ENCODE measurements at regions not wholly inside any gene's neighbourhood (a gene's known extent, or its start where the extent isn't known, plus 50 kb on each side); places are given as distances from the start of the nearest gene placed in this dataset.

DNA sequence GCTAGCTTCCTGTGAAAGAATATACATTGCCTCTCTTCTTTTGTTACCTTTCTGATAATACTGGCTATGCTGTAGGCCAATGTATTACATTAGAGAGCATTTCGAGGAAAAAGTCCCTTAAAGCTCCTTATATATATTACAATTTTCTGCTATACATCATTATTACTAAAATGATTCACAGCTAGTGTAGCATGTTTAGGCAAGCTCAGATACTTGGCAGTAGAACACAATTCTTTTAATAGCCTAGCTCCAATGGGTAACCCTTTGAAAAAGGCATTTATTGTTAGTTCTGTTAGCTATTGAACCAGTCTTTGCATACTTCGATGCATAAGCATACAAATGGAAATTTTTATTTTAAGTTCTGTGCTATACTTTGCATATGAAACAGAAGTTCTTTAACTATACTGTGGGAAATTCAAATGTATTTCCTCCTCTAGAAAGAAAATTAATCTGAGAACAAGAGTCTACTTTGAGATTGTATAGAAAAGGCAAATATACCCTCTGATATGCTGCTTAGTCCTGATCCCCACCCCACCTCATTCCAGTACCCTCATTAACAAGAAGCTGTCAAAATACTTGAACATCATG, 55.6 kb upstream of the SKAP2 start:
- intact Hi-C loops (cut with DNase I) = no loop called here

DNA sequence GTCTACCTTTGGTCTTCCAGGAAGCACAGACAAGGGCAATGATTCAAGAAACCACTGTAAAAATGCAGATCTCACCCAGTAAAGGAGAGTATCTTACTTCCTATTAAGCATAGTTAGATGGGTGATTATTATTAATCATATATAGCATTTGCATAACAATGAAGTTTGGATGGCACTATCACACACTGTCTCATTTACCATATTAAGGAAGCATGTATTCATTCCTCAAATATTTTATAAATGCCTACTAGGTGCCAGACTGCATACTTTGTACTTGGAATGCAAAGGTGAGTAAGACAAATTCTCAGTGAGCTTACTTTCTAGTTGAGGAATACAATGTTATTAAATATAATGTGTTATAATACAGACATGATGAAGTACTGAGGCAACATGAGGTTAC, 53.9 kb upstream of the SKAP2 start:
- no peaks in the 10 kb centered on the region for H3K9me3 ChIP-seq
- no peak overlapping the region for H3K4me3 ChIP-seq
- no peaks in the 10 kb centered on the region for H3K27me3 ChIP-seq
- no peaks in the 10 kb centered on the region for H3K36me3 ChIP-seq
- H3K27ac ChIP-seq = no peak overlapping the region
- no peak for TF ChIP-seq POLR2A (IDR thresholded peaks at IDR 0.05)
- no peak for TF ChIP-seq POLR2AphosphoS5 (IDR thresholded peaks at IDR 0.05; ENCODE audit: insufficient read depth in 1 of 2, low read depth in 1 of 2)
- TF ChIP-seq, protein P1, sequence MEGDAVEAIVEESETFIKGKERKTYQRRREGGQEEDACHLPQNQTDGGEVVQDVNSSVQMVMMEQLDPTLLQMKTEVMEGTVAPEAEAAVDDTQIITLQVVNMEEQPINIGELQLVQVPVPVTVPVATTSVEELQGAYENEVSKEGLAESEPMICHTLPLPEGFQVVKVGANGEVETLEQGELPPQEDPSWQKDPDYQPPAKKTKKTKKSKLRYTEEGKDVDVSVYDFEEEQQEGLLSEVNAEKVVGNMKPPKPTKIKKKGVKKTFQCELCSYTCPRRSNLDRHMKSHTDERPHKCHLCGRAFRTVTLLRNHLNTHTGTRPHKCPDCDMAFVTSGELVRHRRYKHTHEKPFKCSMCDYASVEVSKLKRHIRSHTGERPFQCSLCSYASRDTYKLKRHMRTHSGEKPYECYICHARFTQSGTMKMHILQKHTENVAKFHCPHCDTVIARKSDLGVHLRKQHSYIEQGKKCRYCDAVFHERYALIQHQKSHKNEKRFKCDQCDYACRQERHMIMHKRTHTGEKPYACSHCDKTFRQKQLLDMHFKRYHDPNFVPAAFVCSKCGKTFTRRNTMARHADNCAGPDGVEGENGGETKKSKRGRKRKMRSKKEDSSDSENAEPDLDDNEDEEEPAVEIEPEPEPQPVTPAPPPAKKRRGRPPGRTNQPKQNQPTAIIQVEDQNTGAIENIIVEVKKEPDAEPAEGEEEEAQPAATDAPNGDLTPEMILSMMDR (IDR thresholded peaks at IDR 0.05) = no peak
- DNase-seq (ENCODE audit: extremely low spot score in 2 of 2) = no peak
- H3K4me1 ChIP-seq = no peaks in the 10 kb centered on the region
- intact Hi-C loops (cut with DNase I) = no loop called here

More for the DNA sequence above, 55.6 kb upstream of the SKAP2 start:
- no peak for DNase-seq (ENCODE audit: extremely low spot score in 2 of 2)
- no peak overlapping the region for H3K4me3 ChIP-seq
- H3K27ac ChIP-seq = no peak overlapping the region
- H3K36me3 ChIP-seq = no peaks in the 10 kb centered on the region
- no peaks in the 10 kb centered on the region for H3K9me3 ChIP-seq
- no peaks in the 10 kb centered on the region for H3K27me3 ChIP-seq
- TF ChIP-seq POLR2A (IDR thresholded peaks at IDR 0.05) = no peak
- TF ChIP-seq, protein P1 (IDR thresholded peaks at IDR 0.05) = no peak
- TF ChIP-seq POLR2AphosphoS5 (IDR thresholded peaks at IDR 0.05; ENCODE audit: insufficient read depth in 1 of 2, low read depth in 1 of 2) = no peak
- no peaks in the 10 kb centered on the region for H3K4me1 ChIP-seq

DNA sequence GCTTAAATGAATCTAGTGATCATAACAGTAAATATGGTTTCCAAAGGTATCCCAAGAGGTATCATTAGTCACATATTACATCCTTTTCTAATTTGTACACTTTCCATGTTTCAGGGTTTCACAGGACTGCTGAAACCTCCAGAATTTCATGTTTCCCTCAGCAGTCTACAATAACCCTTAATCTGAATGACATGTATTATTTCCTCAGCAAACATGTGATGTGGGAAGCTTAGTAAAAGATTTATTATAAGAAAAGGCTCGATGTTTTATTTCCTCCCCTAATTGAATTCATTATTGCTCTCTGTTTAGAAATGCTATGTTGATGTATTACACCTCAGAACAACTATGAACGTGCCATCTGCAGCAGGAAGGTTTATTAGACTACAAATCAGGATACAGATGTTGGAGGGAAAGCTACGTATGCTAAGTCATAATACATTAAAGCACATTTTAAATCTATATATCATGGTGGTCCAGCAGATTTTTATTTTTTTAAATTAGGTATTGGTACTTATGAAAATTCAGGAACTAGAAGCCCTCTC, 52.5 kb upstream of the SKAP2 start:
- Histone ChIP-seq H3K27ac (no peak overlapping the region), H3K4me1 (no peaks in the 10 kb centered on the region), H3K27me3 (no peaks in the 10 kb centered on the region), H3K9me3 (no peaks in the 10 kb centered on the region), H3K4me3 (no peak overlapping the region), H3K36me3 (no peaks in the 10 kb centered on the region)
- TF ChIP-seq POLR2A (IDR thresholded peaks at IDR 0.05) = no peak
- TF ChIP-seq, protein P1 (IDR thresholded peaks at IDR 0.05) = no peak
- TF ChIP-seq POLR2AphosphoS5 (IDR thresholded peaks at IDR 0.05; ENCODE audit: insufficient read depth in 1 of 2, low read depth in 1 of 2) = no peak
- DNase-seq (ENCODE audit: extremely low spot score in 2 of 2) = no peak
- intact Hi-C loops (cut with DNase I) = no loop called here

DNA sequence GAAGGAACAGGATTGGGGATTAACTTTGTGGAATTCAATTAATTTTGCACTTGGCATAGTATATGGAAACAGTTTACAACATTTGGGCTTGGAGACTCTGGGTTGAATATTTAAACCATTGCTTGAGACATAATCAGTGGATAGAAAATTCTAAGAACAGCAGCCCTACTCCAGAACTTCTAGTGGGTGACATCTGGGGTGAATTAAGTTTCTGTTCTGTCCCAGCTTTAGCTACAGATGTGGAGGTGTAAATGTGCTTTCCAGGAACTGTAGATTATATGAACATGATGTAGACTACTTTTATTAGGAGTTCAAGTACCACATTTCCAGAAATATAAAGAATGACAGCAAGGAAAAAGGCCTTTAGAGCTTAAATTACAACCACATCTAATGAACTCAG, 51.9 kb upstream of the SKAP2 start:
- DNase-seq (ENCODE audit: extremely low spot score in 2 of 2) = no peak
- Histone ChIP-seq H3K36me3 (no peaks in the 10 kb centered on the region), H3K27me3 (no peaks in the 10 kb centered on the region), H3K9me3 (no peaks in the 10 kb centered on the region), H3K4me3 (no peak overlapping the region), H3K4me1 (no peaks in the 10 kb centered on the region), H3K27ac (no peak overlapping the region)
- TF ChIP-seq POLR2AphosphoS5 (IDR thresholded peaks at IDR 0.05; ENCODE audit: insufficient read depth in 1 of 2, low read depth in 1 of 2) = no peak
- TF ChIP-seq, protein P1 (IDR thresholded peaks at IDR 0.05) = no peak
- no peak for TF ChIP-seq POLR2A (IDR thresholded peaks at IDR 0.05)
- intact Hi-C loops (cut with DNase I) = no loop called here
